Left lung (tissue), 4 donors: ENCODE measurements at regions not wholly inside any gene's neighbourhood (a gene's known extent, or its start where the extent isn't known, plus 50 kb on each side); places are given as distances from the start of the nearest gene placed in this dataset.

Experiments used
- ATAC-seq: fragments of 200-7000 bp; cut with Tn5 transposase; one replicate; pipeline ENCODE4 v1.9.1; 2020; ENCODE audit warnings: moderate library complexity
- DNase-seq, 4 donors: peaks; one replicate each; pipeline ENCODE4 v3.0.0-alpha.2; 2013 to 2020
- H3K27ac ChIP-seq, 2 donors: fragments of 200-600 bp; sonication (generic) in 1 of 2; one replicate each; pipeline versions ENCODE4 v1.5.0 to v1.8.0; 2020 to 2021
- H3K27me3 ChIP-seq, 2 donors: fragments of 200-600 bp; sonication (generic) in 1 of 2; one replicate each; pipeline versions ENCODE4 v1.5.0 to v1.8.0; 2020 to 2021
- H3K36me3 ChIP-seq, 2 donors: fragments of 200-600 bp; sonication (generic) in 1 of 2; one replicate each; pipeline versions ENCODE4 v1.5.0 to v1.8.0; 2020 to 2021
- H3K4me1 ChIP-seq, 2 donors: fragments of 200-600 bp; one replicate each; pipeline ENCODE4 v1.8.0; 2021
- H3K4me3 ChIP-seq, 2 donors: fragments of 200-600 bp; sonication (generic) in 1 of 2; one replicate each; pipeline versions ENCODE4 v1.5.0 to v1.8.0; 2020 to 2021; ENCODE audit warnings: mild to moderate bottlenecking in 1 of 2
- H3K9me3 ChIP-seq, 2 donors: fragments of 200-600 bp; sonication (generic) in 1 of 2; one replicate each; pipeline versions ENCODE4 v1.5.0 to v1.8.0; 2020 to 2021
- intact Hi-C, 2 donors: fragments of 100-400 bp; cut with DNase I; formaldehyde crosslinking; loops; one replicate each; pipeline versions ENCODE4 v1.11.2 to v1.14.2; 2022
- TF ChIP-seq, protein P1 (sequence below), 2 donors: fragments of 200-600 bp; sonication (generic) in 1 of 2; IDR thresholded peaks; one replicate each; pipeline versions ENCODE4 v1.5.0 to v1.8.0; 2021; ENCODE audit warnings: antibody characterized with exemption in 2 of 2
- donor health status: DM: no; HTN: yes; CAD: no.
- donor health status: DM: no; HTN: no; CAD: no.

DNA sequence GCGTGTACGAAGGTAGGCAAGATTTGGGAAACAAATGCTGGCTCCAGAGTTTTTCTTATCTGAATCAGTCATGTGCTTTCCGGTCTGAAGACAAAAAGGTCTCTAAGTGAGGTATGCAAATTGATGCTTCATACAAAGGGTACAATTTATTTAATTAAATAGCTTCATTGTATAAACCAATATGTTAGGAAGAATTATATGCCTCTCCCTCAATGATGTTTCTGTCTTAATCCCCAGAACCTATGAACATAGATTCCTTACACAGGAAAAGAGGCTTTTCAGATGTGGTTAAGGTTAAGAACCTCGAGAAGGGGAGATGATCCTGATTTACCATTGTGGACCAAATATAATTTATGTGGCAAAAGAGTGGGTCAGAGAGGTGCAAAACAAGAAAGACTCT is 543.5 kb upstream of the PCDH10 start:
- DNase-seq (no peak), ATAC-seq (no peak)
- Histone ChIP-seq H3K9me3 (no peaks in the 10 kb centered on the region), H3K4me1 (no peaks in the 10 kb centered on the region), H3K27ac (no peak overlapping the region), H3K27me3 (no peaks in the 10 kb centered on the region), H3K4me3 (no peak overlapping the region), H3K36me3 (no peaks in the 10 kb centered on the region)
- intact Hi-C loops: no loop called here
- TF ChIP-seq, protein P1, sequence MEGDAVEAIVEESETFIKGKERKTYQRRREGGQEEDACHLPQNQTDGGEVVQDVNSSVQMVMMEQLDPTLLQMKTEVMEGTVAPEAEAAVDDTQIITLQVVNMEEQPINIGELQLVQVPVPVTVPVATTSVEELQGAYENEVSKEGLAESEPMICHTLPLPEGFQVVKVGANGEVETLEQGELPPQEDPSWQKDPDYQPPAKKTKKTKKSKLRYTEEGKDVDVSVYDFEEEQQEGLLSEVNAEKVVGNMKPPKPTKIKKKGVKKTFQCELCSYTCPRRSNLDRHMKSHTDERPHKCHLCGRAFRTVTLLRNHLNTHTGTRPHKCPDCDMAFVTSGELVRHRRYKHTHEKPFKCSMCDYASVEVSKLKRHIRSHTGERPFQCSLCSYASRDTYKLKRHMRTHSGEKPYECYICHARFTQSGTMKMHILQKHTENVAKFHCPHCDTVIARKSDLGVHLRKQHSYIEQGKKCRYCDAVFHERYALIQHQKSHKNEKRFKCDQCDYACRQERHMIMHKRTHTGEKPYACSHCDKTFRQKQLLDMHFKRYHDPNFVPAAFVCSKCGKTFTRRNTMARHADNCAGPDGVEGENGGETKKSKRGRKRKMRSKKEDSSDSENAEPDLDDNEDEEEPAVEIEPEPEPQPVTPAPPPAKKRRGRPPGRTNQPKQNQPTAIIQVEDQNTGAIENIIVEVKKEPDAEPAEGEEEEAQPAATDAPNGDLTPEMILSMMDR (IDR thresholded peaks at IDR 0.05): no peak

DNA sequence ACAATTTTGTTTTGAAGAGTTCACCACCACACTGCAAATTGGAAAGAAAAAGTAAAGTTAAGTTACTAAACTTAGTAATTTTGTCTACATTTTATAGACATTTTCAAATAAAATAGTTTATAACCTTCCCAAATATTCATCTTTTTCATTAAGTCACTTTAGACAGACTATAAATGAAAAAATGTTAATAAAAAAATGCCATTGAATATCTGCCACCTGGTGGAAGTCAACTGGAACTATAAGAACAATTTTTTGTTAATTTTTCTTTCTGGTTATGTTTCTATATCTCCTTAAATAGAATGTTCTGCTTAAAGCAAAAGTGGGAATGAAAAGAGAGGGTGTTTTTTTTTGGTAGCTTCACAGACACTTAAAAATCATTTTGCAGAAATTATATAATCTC is 534.4 kb upstream of the PCDH10 start:
- Histone ChIP-seq H3K4me3 (no peak overlapping the region), H3K9me3 (no peaks in the 10 kb centered on the region), H3K36me3 (no peaks in the 10 kb centered on the region), H3K27ac (no peak overlapping the region), H3K4me1 (no peaks in the 10 kb centered on the region), H3K27me3 (no peaks in the 10 kb centered on the region)
- intact Hi-C loops: no loop called here
- TF ChIP-seq, protein P1 (IDR thresholded peaks at IDR 0.05): peak in 1 of 2 donors; percentile 36
- ATAC-seq (no peak), DNase-seq (peak in 1 of 4 donors; percentile 1)

DNA sequence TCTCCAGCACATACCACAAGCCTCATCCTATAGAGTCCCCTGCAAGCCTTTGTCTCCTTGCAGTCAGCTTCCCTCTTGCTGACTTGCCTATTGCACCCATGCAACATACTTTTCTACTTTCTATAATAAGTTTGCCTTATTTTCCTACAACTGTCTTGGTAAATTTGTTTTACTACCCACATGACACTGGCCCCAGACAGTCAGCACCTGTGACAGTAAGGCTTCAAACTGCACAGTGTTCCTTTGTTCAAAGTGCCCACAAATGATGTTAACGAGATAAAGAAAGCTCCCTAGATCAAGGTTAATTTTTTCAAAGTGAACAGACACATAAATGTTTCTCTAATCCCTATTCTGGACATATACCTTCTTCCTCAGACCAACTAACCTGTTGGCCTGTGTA is 529.1 kb upstream of the PCDH10 start:
- H3K27ac ChIP-seq: no peak overlapping the region
- DNase-seq (no peak), ATAC-seq (no peak)
- no peaks in the 10 kb centered on the region for H3K27me3 ChIP-seq
- H3K9me3 ChIP-seq: no peaks in the 10 kb centered on the region
- intact Hi-C loops: no loop called here
- H3K4me1 ChIP-seq: no peaks in the 10 kb centered on the region
- H3K4me3 ChIP-seq: no peak overlapping the region
- H3K36me3 ChIP-seq: no peaks in the 10 kb centered on the region
- TF ChIP-seq, protein P1 (IDR thresholded peaks at IDR 0.05): no peak

DNA sequence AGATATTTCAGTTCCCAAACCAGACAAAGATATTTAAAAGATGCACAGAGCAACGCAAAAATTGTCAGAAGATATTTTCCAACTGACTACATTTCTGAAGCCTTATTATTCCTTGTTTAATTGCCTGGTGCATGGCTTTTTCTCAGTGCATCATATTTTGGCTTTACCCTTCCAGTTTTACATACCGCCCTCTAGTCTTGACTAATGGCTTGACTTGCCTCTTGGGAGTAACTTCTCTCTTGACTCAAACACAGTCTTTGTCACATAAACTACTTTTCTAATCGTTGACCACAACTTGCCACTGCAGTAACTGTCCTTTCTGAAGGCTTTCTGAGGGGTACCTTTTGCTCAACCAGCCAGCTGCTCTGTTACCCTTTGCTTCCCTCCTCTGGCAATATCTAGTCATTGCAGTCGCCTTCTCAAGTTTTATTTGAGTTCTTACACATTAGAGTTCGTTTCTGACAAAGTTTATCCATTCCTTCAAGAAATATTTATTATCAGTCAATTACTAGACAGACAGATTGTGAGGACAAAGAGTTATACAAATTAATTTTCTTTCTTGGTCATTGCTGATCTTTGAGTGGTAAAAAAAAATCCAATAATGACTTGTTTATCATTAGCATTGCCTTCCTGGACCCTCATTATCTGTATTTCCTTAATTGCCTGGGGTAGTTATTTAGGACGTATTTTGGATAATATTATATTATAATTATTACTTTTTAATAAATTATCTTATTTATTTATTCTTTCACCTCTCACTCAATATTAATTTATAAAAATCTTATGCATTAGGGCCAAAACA is 506.9 kb upstream of the PCDH10 start:
- ATAC-seq: peak; percentile 72
- H3K27ac ChIP-seq: no peak overlapping the region
- no peak overlapping the region for H3K4me3 ChIP-seq
- no peaks in the 10 kb centered on the region for H3K4me1 ChIP-seq
- intact Hi-C loops: no loop called here
- DNase-seq: peak in 2 of 4 donors; percentile 34 to 58
- H3K9me3 ChIP-seq: no peaks in the 10 kb centered on the region
- H3K36me3 ChIP-seq: no peaks in the 10 kb centered on the region
- TF ChIP-seq, protein P1 (IDR thresholded peaks at IDR 0.05): peak; percentile 18 to 64
- no peaks in the 10 kb centered on the region for H3K27me3 ChIP-seq

DNA sequence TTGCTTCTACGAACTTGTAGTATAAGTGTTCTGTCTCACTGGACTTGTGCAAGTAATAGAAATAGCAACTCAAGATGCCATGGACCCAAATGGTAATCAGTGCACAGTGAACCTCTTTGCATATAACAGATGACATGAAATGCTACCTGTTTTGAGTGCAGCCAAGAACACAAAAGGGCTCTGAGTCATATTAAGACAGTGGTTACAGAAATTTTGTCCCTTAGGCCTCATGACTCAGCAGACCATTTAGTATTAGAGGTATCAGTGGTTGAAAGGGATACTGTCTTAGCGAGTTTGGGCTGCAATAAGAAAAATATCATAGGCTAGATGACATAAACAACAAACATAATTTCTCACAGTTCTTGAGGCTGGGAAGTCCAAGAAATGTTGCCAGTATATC is 502.9 kb upstream of the PCDH10 start:
- no peaks in the 10 kb centered on the region for H3K27me3 ChIP-seq
- intact Hi-C loops: no loop called here
- H3K4me3 ChIP-seq: no peak overlapping the region
- no peaks in the 10 kb centered on the region for H3K36me3 ChIP-seq
- H3K27ac ChIP-seq: no peak overlapping the region
- DNase-seq: no peak
- no peaks in the 10 kb centered on the region for H3K9me3 ChIP-seq
- TF ChIP-seq, protein P1 (IDR thresholded peaks at IDR 0.05): no peak
- ATAC-seq: no peak
- no peaks in the 10 kb centered on the region for H3K4me1 ChIP-seq
